IPS-18a (cell line): ENCODE measurements at regions not wholly inside any gene's neighbourhood (a gene's known extent, or its start where the extent isn't known, plus 50 kb on each side); places are given as distances from the start of the nearest gene placed in this dataset.

Source experiments
- H3K27ac ChIP-seq: one replicate; pipeline ENCODE4 v1.5.1; 2013; ENCODE audit warnings: low read length
- H3K27me3 ChIP-seq: one replicate; pipeline ENCODE4 v1.6.1; 2013; ENCODE audit warnings: mild to moderate bottlenecking, low read length; ENCODE audit not compliant: control insufficient read depth, insufficient read depth
- H3K36me3 ChIP-seq: one replicate; pipeline ENCODE4 v1.6.1; 2013; ENCODE audit warnings: low read depth, low read length; ENCODE audit not compliant: control insufficient read depth
- H3K4me1 ChIP-seq: one replicate; pipeline ENCODE4 v1.6.1; 2013; ENCODE audit warnings: low read depth, low read length; ENCODE audit not compliant: control insufficient read depth
- H3K4me3 ChIP-seq: one replicate; pipeline ENCODE4 v1.5.1; 2013; ENCODE audit warnings: low read length
- H3K9ac ChIP-seq: one replicate; pipeline ENCODE4 v1.6.1; 2013; ENCODE audit warnings: mild to moderate bottlenecking, low read length, moderate library complexity
- H3K9me3 ChIP-seq: one replicate; pipeline ENCODE4 v1.6.1; 2013; ENCODE audit warnings: low read depth, low read length; ENCODE audit not compliant: control insufficient read depth

GRCh38 chr14:103225062-103225461 lies 101.8 kb downstream of the TNFAIP2 start:
- peaks cover 31% of the 10 kb centered on the region for H3K27me3 ChIP-seq
- no peak overlapping the region for H3K4me3 ChIP-seq
- H3K4me1 ChIP-seq = no peaks in the 10 kb centered on the region
- no peaks in the 10 kb centered on the region for H3K9me3 ChIP-seq
- no peaks in the 10 kb centered on the region for H3K36me3 ChIP-seq
- H3K9ac ChIP-seq = no peak overlapping the region
- no peak overlapping the region for H3K27ac ChIP-seq

- H3K36me3 ChIP-seq = no peaks in the 10 kb centered on the region
- H3K4me3 ChIP-seq = no peak overlapping the region
- H3K9me3 ChIP-seq = no peaks in the 10 kb centered on the region
- H3K4me1 ChIP-seq = no peaks in the 10 kb centered on the region
- H3K9ac ChIP-seq = no peak overlapping the region
- H3K27ac ChIP-seq = no peak overlapping the region
- peaks cover 27% of the 10 kb centered on the region for H3K27me3 ChIP-seq
These were observed 102.2 kb downstream of the TNFAIP2 start for GRCh38 chr14:103225476-103225875.

- no peak overlapping the region for H3K27ac ChIP-seq
- H3K9me3 ChIP-seq = no peaks in the 10 kb centered on the region
- H3K4me1 ChIP-seq = no peaks in the 10 kb centered on the region
- H3K36me3 ChIP-seq = no peaks in the 10 kb centered on the region
- H3K4me3 ChIP-seq = no peak overlapping the region
- peaks cover 10% of the 10 kb centered on the region for H3K27me3 ChIP-seq
- H3K9ac ChIP-seq = no peak overlapping the region
These were observed 104.0 kb downstream of the TNFAIP2 start for GRCh38 chr14:103227094-103227768.

GRCh38 chr14:103228076-103228806 lies 105.0 kb downstream of the TNFAIP2 start:
- Histone ChIP-seq H3K4me1 (no peaks in the 10 kb centered on the region), H3K9me3 (no peaks in the 10 kb centered on the region), H3K4me3 (no peak overlapping the region), H3K9ac (no peak overlapping the region), H3K36me3 (no peaks in the 10 kb centered on the region), H3K27ac (no peak overlapping the region), H3K27me3 (no peaks in the 10 kb centered on the region)

- Histone ChIP-seq H3K9me3 (no peaks in the 10 kb centered on the region), H3K9ac (no peak overlapping the region), H3K4me1 (no peaks in the 10 kb centered on the region), H3K27ac (no peak overlapping the region), H3K36me3 (no peaks in the 10 kb centered on the region), H3K4me3 (no peak overlapping the region), H3K27me3 (no peaks in the 10 kb centered on the region)
These were observed 105.2 kb upstream of the EIF5 start for GRCh38 chr14:103228866-103229265.

GRCh38 chr14:103230021-103230420 lies 104.0 kb upstream of the EIF5 start:
- Histone ChIP-seq H3K4me1 (no peaks in the 10 kb centered on the region), H3K9ac (no peak overlapping the region), H3K27me3 (no peaks in the 10 kb centered on the region), H3K36me3 (no peaks in the 10 kb centered on the region), H3K9me3 (no peaks in the 10 kb centered on the region), H3K27ac (no peak overlapping the region), H3K4me3 (no peak overlapping the region)

- peaks cover 3% of the 10 kb centered on the region for H3K4me1 ChIP-seq
- no peak overlapping the region for H3K9ac ChIP-seq
- no peaks in the 10 kb centered on the region for H3K9me3 ChIP-seq
- no peak overlapping the region for H3K27ac ChIP-seq
- H3K27me3 ChIP-seq = no peaks in the 10 kb centered on the region
- H3K4me3 ChIP-seq = no peak overlapping the region
- H3K36me3 ChIP-seq = no peaks in the 10 kb centered on the region
These were observed 103.2 kb upstream of the EIF5 start for GRCh38 chr14:103230658-103231334.

- Histone ChIP-seq H3K4me1 (peaks cover 3% of the 10 kb centered on the region), H3K9ac (no peak overlapping the region), H3K4me3 (no peak overlapping the region), H3K27ac (no peak overlapping the region), H3K36me3 (no peaks in the 10 kb centered on the region), H3K9me3 (no peaks in the 10 kb centered on the region), H3K27me3 (no peaks in the 10 kb centered on the region)
These were observed 102.5 kb upstream of the EIF5 start for GRCh38 chr14:103231376-103232019.

GRCh38 chr14:103232031-103232808 lies 101.8 kb upstream of the EIF5 start:
- H3K27me3 ChIP-seq = no peaks in the 10 kb centered on the region
- no peak overlapping the region for H3K27ac ChIP-seq
- no peak overlapping the region for H3K4me3 ChIP-seq
- no peaks in the 10 kb centered on the region for H3K36me3 ChIP-seq
- no peak overlapping the region for H3K9ac ChIP-seq
- H3K9me3 ChIP-seq = no peaks in the 10 kb centered on the region
- H3K4me1 ChIP-seq = peaks cover 3% of the 10 kb centered on the region

GRCh38 chr14:103232831-103233319 lies 101.2 kb upstream of the EIF5 start:
- Histone ChIP-seq H3K4me1 (peaks cover 3% of the 10 kb centered on the region), H3K27me3 (no peaks in the 10 kb centered on the region), H3K36me3 (no peaks in the 10 kb centered on the region), H3K9ac (no peak overlapping the region), H3K4me3 (no peak overlapping the region), H3K27ac (no peak overlapping the region), H3K9me3 (no peaks in the 10 kb centered on the region)

- Histone ChIP-seq H3K9me3 (no peaks in the 10 kb centered on the region), H3K4me1 (peaks cover 3% of the 10 kb centered on the region), H3K4me3 (no peak overlapping the region), H3K36me3 (no peaks in the 10 kb centered on the region), H3K27me3 (no peaks in the 10 kb centered on the region), H3K27ac (no peak overlapping the region), H3K9ac (no peak overlapping the region)
These were observed 100.7 kb upstream of the EIF5 start for GRCh38 chr14:103233328-103233727.
